HG02610 (cell line): ENCODE measurements at regions not wholly inside any gene's neighbourhood (a gene's known extent, or its start where the extent isn't known, plus 50 kb on each side); places are given as distances from the start of the nearest gene placed in this dataset.
"Not testable (repeated sequence)": the region's sequence is repeated elsewhere in the genome, so short reads cannot be mapped to it uniquely, and the experiment has no call there.

Source experiments
- ATAC-seq: cut with Tn5 transposase; IDR thresholded peaks from one replicate; pipeline ENCODE4 v1.9.1; 2021; ENCODE audit warnings: mild to moderate bottlenecking, moderate library complexity; ENCODE audit not compliant: unreplicated experiment

- no peak for ATAC-seq
Measured at GRCh38 chr10:130261306-130261705, 125.1 kb downstream of the GLRX3 start.

DNA sequence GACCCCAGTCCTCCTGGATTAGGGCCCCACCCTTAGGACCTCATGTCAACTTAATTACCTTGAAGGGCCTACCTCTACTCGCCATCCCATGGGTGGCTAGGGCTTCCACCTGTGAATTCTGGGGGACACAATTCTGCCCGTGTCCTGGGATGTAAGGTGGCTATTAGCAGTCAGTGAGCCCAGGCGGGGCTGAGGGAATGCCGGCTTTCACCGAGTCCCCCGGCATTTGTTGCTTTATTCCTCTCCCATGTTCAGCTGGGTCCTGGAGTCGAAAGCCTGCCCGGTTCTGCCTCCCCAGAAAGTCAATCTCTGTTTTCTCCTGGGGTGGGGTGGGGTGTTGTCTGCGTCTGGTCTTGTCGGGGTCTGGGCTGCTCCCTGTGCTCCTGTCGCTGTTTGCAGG is 125.6 kb downstream of the GLRX3 start:
- no peak for ATAC-seq

- no peak for ATAC-seq
Measured at GRCh38 chr10:130263289-130263688, 127.1 kb downstream of the GLRX3 start.

- ATAC-seq = no peak
Measured at GRCh38 chr10:130265542-130265941, 129.4 kb downstream of the GLRX3 start.

DNA sequence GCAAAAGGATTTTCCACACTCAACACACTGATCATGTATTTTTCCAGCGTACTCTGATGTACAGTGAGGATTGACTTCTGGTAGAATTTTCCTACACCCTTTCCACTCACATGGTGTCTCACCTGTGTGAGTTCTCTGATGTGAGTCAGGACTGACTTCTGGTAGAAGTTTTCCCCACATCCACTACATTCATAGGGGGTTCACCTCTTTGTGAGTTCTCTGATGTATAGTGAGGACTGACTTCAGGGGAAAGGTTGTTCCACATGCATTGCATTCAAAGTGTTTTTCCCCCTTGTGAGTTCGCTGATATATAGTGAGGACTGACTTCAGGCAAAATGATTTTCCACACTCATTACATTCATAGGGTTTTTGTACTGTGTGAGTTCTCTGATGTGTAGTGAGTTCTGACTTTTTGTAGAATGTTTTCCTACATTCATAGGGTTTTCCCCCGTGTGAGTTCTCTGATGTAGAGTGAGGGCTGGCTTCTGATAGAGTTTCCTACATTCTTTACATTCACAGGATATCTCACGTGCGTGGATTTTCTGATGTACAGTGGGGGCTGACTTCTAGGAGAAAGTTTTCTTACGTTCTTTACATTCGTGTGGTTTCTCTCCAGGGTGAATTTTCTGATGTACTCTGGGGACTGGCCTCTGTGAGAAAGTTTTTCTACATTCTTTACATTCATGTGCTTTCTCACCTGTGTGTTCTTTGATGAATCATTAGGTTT is 146.5 kb downstream of the GLRX3 start:
- no peak for ATAC-seq

GRCh38 chr10:130283219-130283545 is 147.0 kb downstream of the GLRX3 start:
- ATAC-seq = no peak

DNA sequence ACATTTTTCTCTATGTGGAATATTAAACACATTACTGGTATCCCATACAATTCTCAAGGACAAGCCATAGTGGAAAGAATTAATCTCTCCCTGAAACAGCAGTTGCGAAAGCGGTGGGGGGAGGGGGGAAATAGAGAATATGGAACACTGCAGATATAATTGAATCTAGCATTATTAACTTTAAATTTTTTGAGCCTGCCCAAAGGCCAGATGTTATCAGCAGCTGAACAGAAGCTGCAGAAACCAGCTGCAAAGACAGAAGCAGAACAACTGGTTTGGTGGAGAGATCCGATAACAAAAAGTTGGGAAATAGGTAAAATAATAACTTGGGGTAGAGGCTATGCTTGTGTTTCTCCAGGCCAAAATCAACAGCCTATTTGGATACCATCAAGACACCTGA is 159.6 kb downstream of the GLRX3 start:
- not testable (repeated sequence) for ATAC-seq

GRCh38 chr10:130300608-130301020 is 164.4 kb downstream of the GLRX3 start:
- ATAC-seq = peak; percentile 38

DNA sequence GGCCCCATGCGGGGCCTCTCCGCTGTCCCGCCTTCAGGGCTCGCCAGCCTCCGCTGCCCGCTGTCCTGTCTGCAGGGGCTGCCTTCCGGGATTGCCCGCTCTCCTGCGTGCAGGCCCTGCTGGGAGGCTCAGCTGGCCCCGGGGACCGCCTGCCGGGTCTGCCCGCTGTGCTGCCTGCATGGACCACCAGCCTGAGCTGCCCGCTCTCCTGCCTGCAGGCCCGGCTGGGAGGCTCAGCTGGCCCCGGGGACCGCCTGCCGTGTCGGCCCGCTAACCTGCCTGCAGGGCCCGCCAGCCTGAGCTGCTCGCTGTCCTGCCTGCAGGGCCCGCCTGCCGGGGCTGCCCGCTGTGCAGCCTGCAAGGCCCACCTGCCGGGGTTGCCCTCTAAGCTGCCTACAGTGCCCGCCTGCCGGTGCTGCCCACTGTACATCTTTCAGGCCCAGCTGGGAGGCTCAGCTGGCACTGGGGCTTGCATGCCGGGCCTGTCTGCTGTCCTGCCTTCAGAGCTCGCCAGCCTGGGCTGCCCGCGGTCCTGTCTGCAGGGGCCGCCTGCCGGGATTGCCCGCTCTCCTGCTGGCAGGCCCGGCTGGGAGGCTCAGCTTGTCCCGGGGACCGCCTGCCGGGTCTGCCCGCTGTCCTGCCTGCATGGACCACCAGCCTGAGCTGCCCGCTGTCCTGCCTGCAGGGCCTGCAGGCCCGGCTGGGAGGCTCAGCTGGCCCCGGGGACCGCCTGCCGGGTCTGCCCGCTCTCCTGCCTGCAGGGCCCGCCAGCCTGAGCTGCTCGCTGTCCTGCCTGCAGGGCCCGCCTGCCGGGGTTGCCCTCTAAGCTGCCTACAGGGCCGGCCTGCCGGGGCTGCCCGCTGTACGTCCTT is 165.1 kb downstream of the GLRX3 start:
- peak; percentile 65 for ATAC-seq

GRCh38 chr10:130326954-130327353 is 190.8 kb downstream of the GLRX3 start:
- no peak for ATAC-seq

DNA sequence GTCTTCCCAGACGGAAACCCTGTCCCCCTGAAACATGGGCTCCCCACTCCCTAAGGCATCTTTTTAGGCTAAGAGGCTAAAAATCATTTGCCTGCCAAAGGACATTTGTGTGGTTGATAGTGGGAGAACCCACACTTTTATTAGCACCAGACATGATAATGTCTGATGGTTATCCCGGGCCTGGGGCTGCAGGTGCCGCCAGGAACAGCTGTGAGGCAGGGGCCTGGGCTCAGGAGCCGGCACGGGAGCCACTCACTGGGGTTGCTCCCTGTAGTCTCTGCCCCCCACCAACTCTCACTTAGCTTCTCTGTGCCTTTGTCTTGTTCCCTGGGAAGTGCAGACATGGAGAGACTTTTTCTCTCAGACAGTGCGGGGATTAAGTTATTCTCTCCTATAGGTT is 193.6 kb downstream of the GLRX3 start:
- no peak for ATAC-seq

DNA sequence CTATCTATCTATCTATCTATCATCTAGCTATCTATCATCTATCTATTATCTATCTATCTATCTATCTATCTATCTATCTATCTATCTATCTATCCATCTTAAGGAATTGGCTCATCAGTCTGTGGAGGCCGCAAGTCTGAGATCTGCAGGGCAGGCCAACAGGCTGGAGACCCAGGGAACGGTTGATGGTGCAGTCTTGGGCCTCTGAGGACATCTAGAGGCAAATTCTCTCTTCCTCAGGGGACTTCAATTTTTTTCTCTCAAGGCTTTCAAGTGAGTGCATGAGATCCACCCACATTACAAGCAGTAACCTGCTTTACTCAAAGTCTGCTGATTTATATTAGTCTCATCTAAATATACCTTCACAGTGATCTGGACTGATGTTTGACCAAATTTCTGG is 197.0 kb downstream of the GLRX3 start:
- ATAC-seq = no peak

- ATAC-seq = no peak
Measured at GRCh38 chr10:130335336-130335735, 199.1 kb downstream of the GLRX3 start.

DNA sequence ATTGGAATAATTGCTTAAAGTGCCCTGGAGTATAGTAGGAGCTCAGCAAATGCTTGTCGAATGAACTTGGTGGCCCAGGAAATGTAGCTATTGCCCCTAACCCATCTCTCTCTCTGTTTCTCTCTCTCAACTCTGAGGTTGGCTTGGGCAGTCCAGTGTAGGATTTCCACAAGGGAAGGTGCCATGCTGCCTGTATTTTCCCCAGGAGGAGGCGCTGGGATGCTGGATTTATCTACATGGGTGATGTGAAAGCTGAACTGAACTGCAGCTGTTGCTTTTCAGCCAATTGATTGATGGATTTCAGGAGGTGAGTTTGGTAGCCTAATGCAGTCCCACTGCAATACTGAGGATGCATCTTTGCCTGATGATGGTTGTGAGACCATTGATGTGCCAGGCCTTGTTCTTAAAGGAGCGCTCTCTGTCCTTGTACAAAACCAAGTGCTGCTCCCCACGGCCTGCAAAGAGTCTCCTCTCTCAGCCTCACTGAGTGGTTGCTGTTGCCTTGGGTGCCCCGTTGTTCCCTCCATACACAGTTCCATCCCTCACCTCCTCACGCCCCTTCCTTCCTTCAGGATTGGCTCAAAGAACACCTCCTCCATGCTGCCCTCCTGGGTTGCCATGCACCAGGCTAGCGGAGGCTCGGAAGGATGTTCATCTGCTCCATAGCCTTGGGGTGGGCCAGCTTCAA is 200.6 kb downstream of the GLRX3 start:
- no peak for ATAC-seq

DNA sequence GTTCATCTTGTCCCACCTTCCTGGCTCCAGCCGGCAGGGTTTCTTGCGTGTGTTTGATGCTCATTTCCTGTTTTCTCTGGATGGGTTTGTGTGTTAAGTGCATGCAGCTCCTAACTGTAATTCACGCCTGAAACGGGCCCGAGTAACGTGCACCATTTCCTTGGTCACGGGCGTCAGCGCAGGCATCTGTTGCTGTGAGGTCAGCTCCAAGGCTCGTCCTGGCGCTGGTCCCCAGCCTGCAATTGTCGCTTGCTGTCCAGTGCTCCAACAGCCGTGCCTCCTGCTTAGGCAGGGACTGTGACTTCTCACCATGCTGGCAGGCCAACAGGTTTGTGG is 201.1 kb downstream of the GLRX3 start:
- ATAC-seq = no peak

- ATAC-seq = no peak
Measured at GRCh38 chr10:130337696-130338635, 201.8 kb downstream of the GLRX3 start.

- no peak for ATAC-seq
Measured at GRCh38 chr10:130338636-130339024, 202.4 kb downstream of the GLRX3 start.

DNA sequence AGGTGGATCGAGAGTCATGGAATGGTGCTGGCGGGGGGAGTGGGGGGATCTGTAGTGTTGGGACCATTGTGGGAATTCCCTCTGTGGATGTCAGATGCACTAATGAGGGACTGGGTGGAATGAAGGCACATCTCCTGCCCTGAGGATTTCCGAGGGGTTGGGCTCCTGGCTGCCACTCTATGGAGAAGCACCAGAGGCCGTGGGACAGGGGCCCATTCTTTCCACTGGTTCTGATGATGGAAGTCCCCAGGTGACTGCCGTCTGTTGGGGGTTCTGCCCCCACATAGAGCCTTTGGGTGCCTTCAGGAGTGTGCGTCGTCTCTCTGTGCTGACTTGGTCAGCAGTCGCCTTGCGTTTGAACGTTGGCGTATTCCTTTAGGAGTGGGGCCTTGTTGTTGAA is 202.9 kb downstream of the GLRX3 start:
- ATAC-seq = no peak

- no peak for ATAC-seq
Measured at GRCh38 chr10:130339911-130340310, 203.7 kb downstream of the GLRX3 start.

- ATAC-seq = no peak
Measured at GRCh38 chr10:130340816-130341215, 204.6 kb downstream of the GLRX3 start.

DNA sequence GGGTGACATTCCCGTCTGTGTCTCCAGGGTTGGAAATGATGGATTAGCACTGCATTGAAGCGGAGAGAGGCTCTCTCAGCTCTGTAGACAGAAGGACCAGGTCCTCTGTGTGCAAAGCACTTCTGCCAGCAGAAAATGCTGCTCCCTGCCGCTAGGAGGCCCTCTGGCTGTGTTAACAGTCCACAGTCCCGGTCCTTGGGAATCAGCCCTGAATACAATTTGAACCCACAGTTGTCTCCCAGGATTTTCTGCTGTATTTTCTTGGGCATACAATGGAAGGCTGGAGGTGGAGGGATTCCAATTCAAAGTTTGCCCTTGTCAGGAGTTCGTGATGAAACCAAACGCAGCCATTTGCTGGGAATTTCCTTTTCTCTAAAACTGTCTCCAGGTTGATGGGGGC is 205.2 kb downstream of the GLRX3 start:
- ATAC-seq = no peak
